Eye (tissue), 1 donor: ENCODE measurements at regions not wholly inside any gene's neighbourhood (a gene's known extent, or its start where the extent isn't known, plus 50 kb on each side); places are given as distances from the start of the nearest gene placed in this dataset.

Experiments
- DNase-seq: peaks from one replicate; pipeline ENCODE4 v3.0.0-alpha.2; 2015

- no peak for DNase-seq
Observed at GRCh38 chr2:2756886-2757285, 425.8 kb upstream of the MYT1L start.

DNA sequence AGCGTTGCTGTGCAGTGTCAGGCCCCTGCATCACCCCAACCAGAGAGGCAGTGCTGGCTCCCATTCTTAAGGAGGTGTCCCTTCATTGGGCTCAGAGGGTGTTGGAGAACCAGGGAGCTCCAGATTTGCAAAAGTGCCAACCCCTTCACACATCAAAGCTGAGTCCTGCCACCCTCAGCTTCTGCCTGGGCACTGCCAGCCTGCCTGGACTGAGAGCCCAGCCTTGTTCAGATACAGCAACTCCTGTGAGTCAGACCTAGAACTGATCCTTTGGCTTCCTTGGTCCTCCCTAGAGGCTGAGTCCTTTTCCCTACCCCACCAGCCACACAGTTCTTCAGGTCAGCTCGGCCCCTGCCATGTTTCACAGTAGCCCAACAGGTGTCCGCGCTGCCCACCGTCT lies 424.9 kb upstream of the MYT1L start:
- DNase-seq: no peak

DNA sequence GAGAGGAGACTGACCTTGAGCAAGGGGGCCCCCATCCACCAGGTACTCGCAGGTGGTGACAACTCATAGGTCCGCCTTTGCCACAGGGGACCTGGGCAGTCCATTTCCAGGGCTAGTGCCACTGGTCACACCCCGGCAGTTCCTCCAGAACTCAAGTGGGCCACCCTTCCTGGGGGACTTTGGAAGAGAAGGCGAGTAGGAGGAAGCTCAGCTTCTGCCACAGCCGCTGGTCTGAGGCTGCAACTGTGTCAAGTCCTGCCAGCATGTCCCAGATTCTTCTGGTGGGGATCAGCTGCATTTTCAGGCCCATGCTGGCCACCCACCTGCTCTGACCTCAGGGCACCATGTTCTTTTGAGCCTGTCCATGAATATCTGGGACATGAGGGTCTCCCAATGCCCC lies 423.9 kb upstream of the MYT1L start:
- DNase-seq: no peak

- DNase-seq: no peak
Observed at GRCh38 chr2:2751715-2752315, 420.7 kb upstream of the MYT1L start.

- DNase-seq: no peak
Observed at GRCh38 chr2:2750867-2751714, 420.0 kb upstream of the MYT1L start.

DNA sequence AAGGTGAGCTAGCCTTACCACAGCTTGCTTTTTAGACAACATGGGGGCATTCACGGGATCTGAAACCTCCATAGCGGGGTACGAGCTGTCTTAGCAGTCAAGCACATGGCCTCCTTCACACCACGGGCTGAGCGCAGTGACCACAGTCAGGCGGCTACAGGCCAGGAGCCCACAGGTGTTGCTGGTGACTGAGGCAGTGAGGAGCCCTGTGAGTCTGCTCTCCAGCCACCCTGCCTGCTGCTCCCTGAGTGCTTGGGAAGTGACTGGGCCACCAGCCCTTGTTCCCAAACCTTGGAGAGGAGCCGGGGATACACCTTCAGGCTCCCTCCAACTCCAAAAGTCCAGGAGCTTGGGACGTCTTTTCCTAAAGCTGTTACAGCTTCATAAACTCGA lies 418.1 kb upstream of the MYT1L start:
- DNase-seq: no peak

- no peak for DNase-seq
Observed at GRCh38 chr2:2748399-2749205, 417.5 kb upstream of the MYT1L start.

- no peak for DNase-seq
Observed at GRCh38 chr2:2747797-2748301, 416.8 kb upstream of the MYT1L start.

GRCh38 chr2:2746731-2747130 lies 415.7 kb upstream of the MYT1L start:
- no peak for DNase-seq

- no peak for DNase-seq
Observed at GRCh38 chr2:2744958-2745715, 414.1 kb upstream of the MYT1L start.

DNA sequence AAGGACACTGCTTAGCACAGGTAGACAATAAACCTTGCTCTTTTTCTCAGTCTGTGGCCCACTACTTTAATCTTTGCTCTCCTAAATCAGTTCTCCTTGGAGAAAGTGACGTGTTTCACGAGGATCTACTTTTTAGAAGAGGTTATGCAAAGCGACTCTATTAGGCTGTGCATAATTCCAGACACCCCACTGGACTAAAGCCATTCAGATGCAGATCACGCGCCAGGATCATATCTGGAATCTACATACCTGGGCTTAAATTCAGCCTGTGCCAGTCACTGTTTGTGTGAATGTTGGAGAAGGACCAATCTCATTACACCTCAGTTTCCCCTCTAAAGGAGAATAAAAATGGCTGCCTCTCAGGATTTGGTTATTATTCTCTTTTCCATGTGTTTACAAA lies 413.0 kb upstream of the MYT1L start:
- DNase-seq: no peak

DNA sequence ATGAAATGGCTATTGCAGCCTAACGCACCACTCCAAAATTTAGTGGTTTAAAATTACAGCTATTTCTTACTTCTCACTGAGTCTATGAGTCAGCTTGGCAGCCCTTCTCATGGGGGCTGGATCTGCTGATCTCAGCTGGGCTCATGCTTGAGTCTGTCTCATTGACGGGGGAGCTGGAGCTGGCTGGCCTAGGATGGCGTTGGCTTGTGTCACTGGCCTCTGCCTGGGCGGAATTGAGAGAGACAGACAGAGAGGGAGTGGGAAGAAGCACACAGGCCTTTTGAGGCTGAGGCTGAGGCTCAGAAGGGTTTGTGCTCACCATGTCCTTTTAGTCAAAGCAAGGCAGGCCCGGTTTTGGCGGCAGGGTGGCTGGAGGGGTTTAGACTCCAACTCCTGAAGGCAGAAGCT lies 412.1 kb upstream of the MYT1L start:
- peak; percentile 47 for DNase-seq

- peak; percentile 53 for DNase-seq
Observed at GRCh38 chr2:2742726-2743125, 411.7 kb upstream of the MYT1L start.

- DNase-seq: no peak
Observed at GRCh38 chr2:2740238-2740775, 409.2 kb upstream of the MYT1L start.

DNA sequence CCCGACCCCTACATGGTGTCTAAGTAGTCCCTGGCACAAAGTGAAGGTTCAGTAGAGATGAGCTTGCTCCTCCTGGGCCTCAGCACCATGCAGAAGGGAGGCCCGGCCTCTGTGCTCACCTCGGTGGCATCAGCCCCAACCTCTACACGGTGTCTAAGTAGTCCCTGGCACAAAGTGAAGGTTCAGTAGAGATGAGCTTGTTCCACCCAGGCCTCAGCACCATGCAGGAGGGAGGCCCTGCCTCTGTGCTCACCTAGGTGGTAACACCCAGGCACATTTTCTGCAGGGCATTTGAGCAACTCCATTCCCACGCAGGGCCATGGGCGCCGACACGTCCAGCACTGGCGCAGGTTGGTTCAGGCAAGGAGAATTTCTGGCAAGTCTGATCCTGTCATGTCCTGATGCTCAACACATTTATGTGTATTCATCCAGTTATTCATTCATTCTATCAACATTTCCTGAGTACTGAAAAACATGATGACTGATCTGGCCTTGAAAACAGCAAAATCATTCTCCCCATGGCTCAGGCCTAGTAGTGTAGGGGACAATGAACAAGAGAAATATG lies 408.2 kb upstream of the MYT1L start:
- peak; percentile 16 for DNase-seq

GRCh38 chr2:2738684-2739083 lies 407.6 kb upstream of the MYT1L start:
- DNase-seq: peak; percentile 51

- no peak for DNase-seq
Observed at GRCh38 chr2:2738276-2738675, 407.2 kb upstream of the MYT1L start.

- DNase-seq: no peak
Observed at GRCh38 chr2:2735041-2735440, 404.0 kb upstream of the MYT1L start.

DNA sequence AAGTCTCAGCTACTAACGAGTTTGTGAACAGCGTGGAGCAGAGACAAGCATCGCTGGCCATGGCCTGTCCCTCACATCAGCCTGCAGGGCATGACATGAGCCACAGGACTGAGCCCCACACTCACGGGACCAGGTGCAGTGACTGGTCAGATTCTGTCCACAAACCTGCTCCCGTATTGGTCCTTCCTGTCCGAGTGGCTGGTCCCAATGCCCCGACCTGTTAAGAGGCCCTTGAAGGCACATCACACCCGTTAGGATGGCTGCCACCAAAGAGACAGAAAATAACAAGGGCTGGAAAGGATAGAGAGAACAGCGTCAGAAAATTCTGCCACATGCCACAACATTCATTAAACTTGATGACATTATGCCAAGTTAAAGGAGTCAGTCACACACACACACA lies 403.2 kb upstream of the MYT1L start:
- no peak for DNase-seq

DNA sequence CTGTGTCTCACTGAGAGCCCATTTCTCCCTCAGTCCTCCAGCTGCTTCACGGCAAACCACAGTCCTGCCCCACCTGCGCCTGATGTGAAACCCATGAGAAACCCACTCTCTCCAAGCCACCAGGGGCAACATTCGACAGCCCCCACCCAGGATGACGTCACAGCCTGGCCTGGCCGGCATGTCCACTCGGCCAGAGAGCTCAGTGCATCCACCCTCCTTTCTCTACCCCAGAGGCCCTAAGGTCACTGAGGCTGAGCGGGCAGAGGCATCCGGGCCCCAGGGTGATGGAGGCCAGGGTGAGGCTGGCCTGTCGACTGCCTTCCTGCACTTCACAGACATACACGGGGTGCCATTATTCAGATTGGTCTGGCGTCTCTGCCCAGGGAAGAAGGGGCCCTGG lies 402.7 kb upstream of the MYT1L start:
- no peak for DNase-seq

- no peak for DNase-seq
Observed at GRCh38 chr2:2732331-2733119, 401.4 kb upstream of the MYT1L start.
